H54 (cell line): ENCODE measurements at regions not wholly inside any gene's neighbourhood (a gene's known extent, or its start where the extent isn't known, plus 50 kb on each side); places are given as distances from the start of the nearest gene placed in this dataset.
"Not testable (repeated sequence)": the region's sequence is repeated elsewhere in the genome, so short reads cannot be mapped to it uniquely, and the experiment has no call there.

ENCODE experiments used
- DNase-seq: peaks from one replicate; pipeline ENCODE4 v3.0.0; 2011; ENCODE audit warnings: low spot score, mixed read lengths; ENCODE audit not compliant: insufficient read length
- FAIRE-seq: peaks from 3 replicates; lab custom pipeline; 2011; peaks lifted over from hg19 to GRCh38; lab: Jason Lieb, UNC
- POLR2A ChIP-seq: IDR thresholded peaks from 2 replicates; pipeline ENCODE4 v1.6.1; 2011; ENCODE audit warnings: low read depth, mild to moderate bottlenecking, low read length

DNA sequence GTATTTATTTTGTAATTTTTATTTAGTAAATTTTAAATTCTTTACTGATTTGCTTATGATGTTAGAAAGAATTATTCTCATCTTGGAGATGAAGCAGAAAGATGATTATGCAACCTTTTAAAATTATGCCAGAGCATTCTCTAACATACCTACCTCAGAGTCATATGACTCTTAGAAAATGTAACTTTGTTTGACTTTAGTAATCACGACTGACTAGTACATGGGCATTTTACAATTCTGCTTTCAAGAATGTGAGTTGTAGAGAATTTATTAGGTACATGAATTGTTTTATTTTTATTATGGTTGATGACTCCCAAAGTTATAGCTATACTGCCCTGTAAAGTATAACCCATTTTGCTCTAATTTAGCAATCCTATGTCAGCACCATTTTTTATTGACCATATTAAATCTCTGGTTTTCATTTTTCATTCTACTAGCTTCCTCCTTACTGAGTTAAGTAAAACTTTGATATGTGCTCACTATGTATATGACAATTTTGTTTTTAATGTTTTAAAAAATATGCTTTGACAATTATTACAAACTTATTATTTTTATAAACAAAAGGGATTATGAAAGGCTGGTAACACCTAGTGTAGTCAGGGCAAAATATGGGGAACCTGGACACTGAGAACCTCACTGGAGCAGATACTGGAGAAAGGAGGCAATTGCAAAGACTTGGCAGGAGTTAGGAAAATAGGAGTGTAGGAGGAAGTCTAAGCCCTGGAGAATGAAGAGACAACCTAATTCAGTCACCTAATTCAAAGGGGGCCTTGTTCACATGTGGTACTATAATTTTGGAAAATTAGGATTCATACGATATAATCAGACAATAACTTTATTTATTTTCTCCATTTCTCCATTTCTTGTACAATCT, 249.7 kb upstream of the DAB2 start:
- FAIRE-seq (no peak), DNase-seq (no peak)
- TF ChIP-seq POLR2A, result no peak

GRCh38 chr5:39671561-39671961, 246.8 kb upstream of the DAB2 start:
- TF ChIP-seq POLR2A, result no peak
- DNase-seq (no peak), FAIRE-seq (peak; percentile 11)

DNA sequence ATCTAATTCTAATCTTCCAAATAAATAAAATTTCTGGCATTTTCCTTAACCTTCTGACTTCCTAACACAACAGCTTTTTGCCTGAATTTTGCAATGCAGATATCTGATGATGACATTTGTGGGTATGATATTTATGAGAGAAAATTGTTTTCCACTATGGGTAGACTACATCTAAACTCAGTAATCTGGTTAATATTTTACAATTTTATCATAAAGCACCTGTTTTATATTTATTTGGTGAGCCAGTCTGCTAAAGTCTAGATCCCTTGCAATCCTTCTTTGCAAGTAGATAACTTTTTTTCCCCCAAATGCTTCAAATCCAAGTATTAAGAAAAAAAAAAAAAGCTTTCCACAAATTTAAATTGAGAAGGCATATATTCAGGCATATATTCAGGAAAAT, 246.2 kb upstream of the DAB2 start:
- TF ChIP-seq POLR2A, result no peak
- FAIRE-seq (no peak), DNase-seq (no peak)

GRCh38 chr5:39670391-39670790, 245.6 kb upstream of the DAB2 start:
- no peak for TF ChIP-seq POLR2A
- no peak for FAIRE-seq
- no peak for DNase-seq

DNA sequence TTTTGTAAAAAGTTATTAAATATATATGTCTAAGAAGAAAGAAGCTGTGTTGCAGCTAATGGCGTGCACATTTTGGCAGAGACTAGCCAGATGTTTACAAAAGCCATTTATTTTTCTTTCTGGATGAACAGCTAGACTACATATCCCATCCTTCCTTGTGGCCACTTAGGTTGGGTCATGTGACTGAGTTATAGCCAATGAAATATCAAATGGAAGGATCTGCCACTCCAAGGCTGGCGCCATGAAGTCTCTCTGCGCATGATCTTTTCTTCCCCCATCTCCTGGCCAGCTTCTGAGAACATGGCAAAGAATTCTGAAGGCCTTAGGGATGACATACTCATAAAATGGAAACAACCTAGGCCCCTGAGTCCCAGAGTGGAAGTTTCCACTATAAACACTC, 244.2 kb upstream of the DAB2 start:
- DNase-seq (no peak), FAIRE-seq (no peak)
- TF ChIP-seq POLR2A, result no peak

GRCh38 chr5:39665328-39665727, 240.5 kb upstream of the DAB2 start:
- DNase-seq (no peak), FAIRE-seq (no peak)
- no peak for TF ChIP-seq POLR2A

DNA sequence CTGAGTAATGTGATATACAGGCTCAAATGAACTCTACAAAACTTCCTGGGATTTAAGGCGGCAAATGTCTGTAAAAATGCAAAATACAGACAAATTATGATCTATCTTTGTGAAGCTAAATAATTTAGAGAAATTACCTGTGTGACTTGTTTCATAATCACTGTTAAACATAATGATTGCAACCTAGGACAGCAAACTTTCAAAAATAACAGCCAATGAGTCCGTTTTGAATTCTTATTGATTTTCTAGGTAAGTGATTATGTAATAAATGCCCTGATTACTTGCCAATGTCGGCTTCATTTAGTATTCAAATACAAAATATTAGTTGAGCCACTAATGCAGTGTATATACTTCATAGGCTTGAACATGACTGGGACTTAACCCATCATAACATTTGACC, 238.2 kb upstream of the DAB2 start:
- no peak for DNase-seq
- FAIRE-seq, result no peak
- no peak for TF ChIP-seq POLR2A

- TF ChIP-seq POLR2A, result no peak
Measured at GRCh38 chr5:39661026-39661779, 236.4 kb upstream of the DAB2 start.

DNA sequence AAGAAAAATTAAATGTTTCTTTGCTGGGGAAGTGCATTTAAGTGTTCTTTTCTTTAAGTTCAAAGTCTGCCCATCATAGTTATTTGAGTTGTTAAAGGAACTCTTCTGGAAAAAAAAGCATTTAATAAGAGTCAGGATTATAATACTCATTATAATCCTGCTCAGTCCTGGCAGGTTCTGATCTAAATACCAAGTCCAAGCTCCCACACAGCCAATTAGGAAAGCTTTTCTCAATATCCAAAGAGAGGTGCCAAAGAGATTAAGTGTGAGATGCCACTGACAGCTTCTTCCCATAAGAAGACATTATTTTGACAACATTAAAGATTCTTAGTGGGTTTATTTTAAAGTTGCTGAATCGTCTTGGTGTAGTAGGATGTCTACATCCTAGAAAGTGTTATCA, 235.2 kb upstream of the DAB2 start:
- FAIRE-seq (no peak), DNase-seq (no peak)
- no peak for TF ChIP-seq POLR2A

More at GRCh38 chr5:39661026-39661779, 236.4 kb upstream of the DAB2 start:
- FAIRE-seq, result peak; percentile 80
- no peak for DNase-seq

GRCh38 chr5:39658866-39659265, 234.1 kb upstream of the DAB2 start:
- TF ChIP-seq POLR2A, result no peak
- FAIRE-seq (no peak), DNase-seq (no peak)

- no peak for DNase-seq
- no peak for TF ChIP-seq POLR2A
- no peak for FAIRE-seq
Measured at GRCh38 chr5:39657943-39658342, 233.2 kb upstream of the DAB2 start.

GRCh38 chr5:39656600-39656999, 231.8 kb upstream of the DAB2 start:
- DNase-seq, result no peak

DNA sequence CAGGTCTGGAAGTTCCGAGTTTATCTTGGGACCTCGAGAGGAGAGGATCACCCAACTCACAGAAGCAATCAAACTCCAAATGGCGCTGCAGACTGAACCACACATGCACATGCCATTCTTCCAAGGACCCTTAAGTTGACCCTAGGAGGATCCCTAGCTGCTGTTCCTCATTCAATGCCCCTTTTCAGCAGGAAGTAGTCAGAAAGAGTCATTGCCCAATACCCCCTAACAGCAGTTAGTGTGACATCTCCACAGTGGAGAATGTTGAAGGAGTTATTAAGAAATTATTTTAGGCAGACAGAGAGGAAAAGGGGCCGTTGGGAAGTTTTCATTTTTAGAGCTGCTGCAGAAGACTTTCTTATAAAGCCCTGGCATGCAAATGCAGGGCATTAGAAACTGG, 229.9 kb upstream of the DAB2 start:
- FAIRE-seq (no peak), DNase-seq (no peak)
- TF ChIP-seq POLR2A, result no peak

More at GRCh38 chr5:39656600-39656999, 231.8 kb upstream of the DAB2 start:
- no peak for FAIRE-seq
- no peak for TF ChIP-seq POLR2A

DNA sequence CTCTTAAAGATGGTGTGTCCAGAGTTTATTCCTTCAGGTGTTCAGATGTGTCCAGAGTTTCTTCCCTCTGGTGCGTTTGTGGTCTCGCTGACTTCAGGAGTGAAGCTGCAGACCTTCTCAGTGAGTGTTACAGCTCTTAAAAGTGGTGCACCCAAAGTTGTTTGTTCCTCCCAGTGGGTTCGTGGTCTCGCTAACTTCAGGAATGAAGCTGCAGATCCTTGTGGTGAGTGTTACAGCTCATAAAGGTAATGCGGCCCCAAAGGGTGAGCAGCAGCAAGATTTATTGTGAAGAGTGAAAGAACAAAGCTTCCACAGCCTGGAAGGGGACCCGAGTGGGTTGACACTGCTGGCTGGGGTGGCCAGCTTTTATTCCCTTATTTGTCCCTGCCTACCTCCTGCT, 227.7 kb upstream of the DAB2 start:
- FAIRE-seq, result not testable (repeated sequence)

More for the DNA sequence above, 227.7 kb upstream of the DAB2 start:
- not testable (repeated sequence) for DNase-seq
